BE2C (cell line): ENCODE measurements at regions not wholly inside any gene's neighbourhood (a gene's known extent, or its start where the extent isn't known, plus 50 kb on each side); places are given as distances from the start of the nearest gene placed in this dataset.

Experiments
- DNase-seq: peaks from one replicate; pipeline ENCODE4 v3.0.0-alpha.2; 2020
- H3K27me3 ChIP-seq: fragments of 250-450 bp; sonication (Bioruptor Pico); 2 replicates; pipeline ENCODE4 v1.5.1; 2020; ENCODE audit warnings: mild to moderate bottlenecking
- H3K36me3 ChIP-seq: fragments of 250-450 bp; sonication (Bioruptor Pico); 2 replicates; pipeline ENCODE4 v1.5.1; 2020; ENCODE audit warnings: mild to moderate bottlenecking
- H3K4me1 ChIP-seq: fragments of 250-450 bp; sonication (Bioruptor Pico); 2 replicates; pipeline ENCODE4 v1.5.1; 2020
- H3K4me3 ChIP-seq: 2 replicates; pipeline ENCODE4 v1.5.1; 2011; ENCODE audit warnings: low read depth, low read length
- H3K9me3 ChIP-seq: fragments of 250-450 bp; sonication (Bioruptor Pico); 2 replicates; pipeline ENCODE4 v1.5.1; 2020
- TF ChIP-seq, protein P1 (sequence below): IDR thresholded peaks from 2 replicates; pipeline ENCODE4 v1.5.1; 2012; ENCODE audit warnings: mild to moderate bottlenecking, low read depth, low read length

DNA sequence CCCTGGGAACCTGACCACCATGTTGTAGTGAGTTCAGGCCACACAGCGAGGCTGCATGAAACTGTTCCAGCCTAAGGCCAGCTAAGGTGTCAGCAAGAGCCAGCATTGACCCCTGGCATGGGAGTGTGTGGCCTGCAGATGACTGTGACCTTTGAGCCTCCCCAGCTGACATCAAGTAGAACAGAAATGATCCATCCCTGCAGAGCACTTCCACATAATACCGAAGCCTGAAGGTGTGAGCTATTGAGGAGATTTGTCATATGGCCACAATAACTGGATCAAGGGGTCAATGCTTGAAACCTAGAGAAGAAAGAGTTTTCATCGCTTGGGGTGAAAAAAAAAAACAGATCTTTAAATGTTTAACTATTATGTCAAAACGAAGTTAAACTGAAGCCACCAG is 207.3 kb upstream of the SOX11 start:
- Histone ChIP-seq H3K36me3 (no peaks in the 10 kb centered on the region), H3K4me1 (no peaks in the 10 kb centered on the region), H3K4me3 (no peak overlapping the region), H3K9me3 (no peaks in the 10 kb centered on the region; the same call in 1 of the 2 replicates), H3K27me3 (no peaks in the 10 kb centered on the region)
- no peak for DNase-seq
- TF ChIP-seq, protein P1, sequence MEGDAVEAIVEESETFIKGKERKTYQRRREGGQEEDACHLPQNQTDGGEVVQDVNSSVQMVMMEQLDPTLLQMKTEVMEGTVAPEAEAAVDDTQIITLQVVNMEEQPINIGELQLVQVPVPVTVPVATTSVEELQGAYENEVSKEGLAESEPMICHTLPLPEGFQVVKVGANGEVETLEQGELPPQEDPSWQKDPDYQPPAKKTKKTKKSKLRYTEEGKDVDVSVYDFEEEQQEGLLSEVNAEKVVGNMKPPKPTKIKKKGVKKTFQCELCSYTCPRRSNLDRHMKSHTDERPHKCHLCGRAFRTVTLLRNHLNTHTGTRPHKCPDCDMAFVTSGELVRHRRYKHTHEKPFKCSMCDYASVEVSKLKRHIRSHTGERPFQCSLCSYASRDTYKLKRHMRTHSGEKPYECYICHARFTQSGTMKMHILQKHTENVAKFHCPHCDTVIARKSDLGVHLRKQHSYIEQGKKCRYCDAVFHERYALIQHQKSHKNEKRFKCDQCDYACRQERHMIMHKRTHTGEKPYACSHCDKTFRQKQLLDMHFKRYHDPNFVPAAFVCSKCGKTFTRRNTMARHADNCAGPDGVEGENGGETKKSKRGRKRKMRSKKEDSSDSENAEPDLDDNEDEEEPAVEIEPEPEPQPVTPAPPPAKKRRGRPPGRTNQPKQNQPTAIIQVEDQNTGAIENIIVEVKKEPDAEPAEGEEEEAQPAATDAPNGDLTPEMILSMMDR, result no peak

DNA sequence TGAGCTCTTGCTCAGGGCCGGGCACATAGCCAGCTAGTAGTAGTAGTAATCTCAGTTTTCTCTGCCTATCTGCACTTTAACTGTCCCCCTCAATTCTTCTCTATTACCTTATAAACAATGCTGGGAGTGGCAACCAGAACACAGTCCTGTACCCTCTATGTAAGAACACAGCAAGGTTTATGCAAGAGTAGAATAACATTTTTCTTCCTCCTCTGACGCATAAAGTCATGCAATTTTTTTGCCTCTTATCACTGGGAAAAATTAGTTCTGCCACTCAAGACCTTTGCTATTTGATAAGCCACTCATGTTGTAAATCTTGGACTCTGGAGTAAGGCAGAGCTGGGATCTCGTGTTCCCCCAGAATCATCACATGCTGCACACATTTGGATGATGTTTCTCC is 200.7 kb upstream of the SOX11 start:
- H3K9me3 ChIP-seq, result no peaks in the 10 kb centered on the region
- H3K4me3 ChIP-seq, result no peak overlapping the region
- DNase-seq, result no peak
- no peaks in the 10 kb centered on the region for H3K27me3 ChIP-seq
- no peaks in the 10 kb centered on the region for H3K4me1 ChIP-seq
- H3K36me3 ChIP-seq, result no peaks in the 10 kb centered on the region
- TF ChIP-seq, protein P1, result no peak

DNA sequence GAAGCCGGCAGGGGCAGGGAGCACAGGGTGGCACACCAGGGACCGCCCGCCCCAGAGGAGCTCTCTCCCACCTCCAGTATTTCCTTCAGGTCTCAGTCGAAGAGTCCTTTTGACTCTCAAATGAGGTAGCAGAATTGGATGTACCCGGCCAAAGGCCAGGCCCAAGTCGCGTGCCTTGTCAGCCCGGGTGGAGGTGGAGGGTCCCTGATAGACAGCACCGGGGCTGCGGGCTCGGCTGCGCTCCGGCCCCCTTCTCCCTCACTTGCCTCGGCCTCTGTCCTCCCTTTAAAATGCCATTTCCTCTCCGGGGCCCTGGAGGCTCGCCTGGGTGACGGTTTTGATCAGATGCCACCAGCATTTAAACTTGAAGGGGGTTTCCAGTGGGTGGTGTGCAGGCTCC is 198.9 kb upstream of the SOX11 start:
- DNase-seq, result no peak
- TF ChIP-seq, protein P1, result no peak
- Histone ChIP-seq H3K4me1 (no peaks in the 10 kb centered on the region), H3K36me3 (no peaks in the 10 kb centered on the region), H3K4me3 (no peak overlapping the region), H3K9me3 (no peaks in the 10 kb centered on the region), H3K27me3 (no peaks in the 10 kb centered on the region)

DNA sequence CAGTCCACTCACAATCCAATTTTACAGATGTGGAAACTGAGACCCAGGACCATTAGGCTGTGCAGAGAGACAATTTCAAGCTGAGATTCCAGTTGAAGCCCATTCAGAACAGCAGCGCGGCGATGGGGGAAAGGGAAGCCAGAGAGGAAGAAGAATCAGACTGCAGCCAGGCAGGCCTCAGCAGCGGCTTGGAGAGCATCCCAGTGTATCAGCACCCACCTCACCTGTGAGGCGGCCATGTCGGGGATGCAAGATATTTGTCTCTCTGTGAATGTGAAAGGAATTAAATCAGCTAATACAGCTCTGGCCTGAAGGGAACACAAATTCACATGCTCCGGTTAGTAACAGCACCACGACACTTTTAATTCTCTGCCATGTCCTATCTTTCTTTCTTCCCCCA is 198.0 kb upstream of the SOX11 start:
- TF ChIP-seq, protein P1, result no peak
- Histone ChIP-seq H3K4me3 (no peak overlapping the region), H3K9me3 (no peaks in the 10 kb centered on the region), H3K27me3 (no peaks in the 10 kb centered on the region), H3K36me3 (no peaks in the 10 kb centered on the region), H3K4me1 (no peaks in the 10 kb centered on the region)
- DNase-seq, result no peak

DNA sequence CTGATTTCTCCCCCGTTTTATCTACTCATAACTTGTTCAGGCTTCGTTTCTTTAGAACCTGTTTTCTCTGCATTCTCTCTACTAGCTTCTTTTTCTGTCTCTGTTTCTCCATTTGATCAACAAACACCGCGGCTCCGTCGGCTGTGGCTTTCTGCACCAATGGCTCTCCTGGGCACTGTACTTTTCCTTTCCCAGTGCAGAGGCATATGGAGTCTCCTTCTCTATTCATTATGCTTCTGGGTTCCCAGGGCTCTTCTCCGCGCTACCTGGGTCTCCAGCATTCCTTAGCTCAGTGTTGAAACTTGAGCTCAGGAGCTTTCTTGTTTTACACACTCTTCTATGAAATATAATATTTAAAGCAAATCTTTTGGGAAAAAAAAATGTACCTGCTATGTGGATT is 196.6 kb upstream of the SOX11 start:
- Histone ChIP-seq H3K4me1 (no peaks in the 10 kb centered on the region), H3K27me3 (no peaks in the 10 kb centered on the region), H3K4me3 (no peak overlapping the region), H3K36me3 (no peaks in the 10 kb centered on the region), H3K9me3 (no peaks in the 10 kb centered on the region; the same call in 1 of the 2 replicates)
- TF ChIP-seq, protein P1, result no peak
- no peak for DNase-seq

DNA sequence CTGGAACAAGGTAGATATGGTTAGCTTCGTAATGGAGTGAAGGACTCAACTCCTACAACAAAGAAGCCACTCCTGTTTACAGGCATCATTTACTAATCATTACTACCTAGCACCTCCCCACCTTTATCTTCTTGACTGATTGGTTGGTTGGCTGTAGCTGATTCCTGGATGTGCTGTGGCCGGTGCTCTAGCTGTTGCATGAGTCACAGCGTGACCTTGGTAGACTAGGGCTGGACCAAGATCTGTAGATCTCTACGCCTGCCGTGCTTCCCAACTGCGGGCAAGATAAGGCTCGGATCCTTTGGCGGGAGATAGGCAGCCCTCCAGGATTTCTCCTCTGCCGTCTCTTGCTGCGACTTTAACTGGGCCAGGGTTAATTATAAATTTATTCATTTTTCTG is 194.3 kb upstream of the SOX11 start:
- TF ChIP-seq, protein P1, result no peak
- no peak overlapping the region for H3K4me3 ChIP-seq
- H3K4me1 ChIP-seq, result no peaks in the 10 kb centered on the region
- DNase-seq, result no peak
- no peaks in the 10 kb centered on the region for H3K36me3 ChIP-seq
- no peaks in the 10 kb centered on the region for H3K27me3 ChIP-seq
- no peaks in the 10 kb centered on the region; the same call in 1 of the 2 replicates for H3K9me3 ChIP-seq
